GM21447 (cell line): ENCODE measurements at regions not wholly inside any gene's neighbourhood (a gene's known extent, or its start where the extent isn't known, plus 50 kb on each side); places are given as distances from the start of the nearest gene placed in this dataset.

ENCODE experiments used
- ATAC-seq: cut with Tn5 transposase; IDR thresholded peaks from one replicate; pipeline ENCODE4 v1.9.1; 2021; ENCODE audit not compliant: unreplicated experiment

- no peak for ATAC-seq
Measured at GRCh38 chr5:57857696-57858095, 375.1 kb upstream of the ACTBL2 start.

GRCh38 chr5:57855831-57856230 is 373.2 kb upstream of the ACTBL2 start:
- ATAC-seq, result no peak

- no peak for ATAC-seq
Measured at GRCh38 chr5:57853929-57854697, 371.5 kb upstream of the ACTBL2 start.

- no peak for ATAC-seq
Measured at GRCh38 chr5:57850109-57850508, 367.5 kb upstream of the ACTBL2 start.

GRCh38 chr5:57845025-57845424 is 362.4 kb upstream of the ACTBL2 start:
- ATAC-seq, result no peak

GRCh38 chr5:57844410-57844809 is 361.8 kb upstream of the ACTBL2 start:
- ATAC-seq, result no peak

- no peak for ATAC-seq
Measured at GRCh38 chr5:57843059-57843367, 360.4 kb upstream of the ACTBL2 start.

GRCh38 chr5:57842364-57843058 is 359.9 kb upstream of the ACTBL2 start:
- ATAC-seq, result no peak

- ATAC-seq, result no peak
Measured at GRCh38 chr5:57841676-57842363, 359.2 kb upstream of the ACTBL2 start.

- no peak for ATAC-seq
Measured at GRCh38 chr5:57839437-57840079, 356.9 kb upstream of the ACTBL2 start.

GRCh38 chr5:57839025-57839424 is 356.4 kb upstream of the ACTBL2 start:
- no peak for ATAC-seq

- no peak for ATAC-seq
Measured at GRCh38 chr5:57836921-57837320, 354.3 kb upstream of the ACTBL2 start.

- ATAC-seq, result no peak
Measured at GRCh38 chr5:57836331-57836730, 353.7 kb upstream of the ACTBL2 start.

- ATAC-seq, result no peak
Measured at GRCh38 chr5:57834829-57835608, 352.4 kb upstream of the ACTBL2 start.

- no peak for ATAC-seq
Measured at GRCh38 chr5:57833489-57833888, 350.9 kb upstream of the ACTBL2 start.

- ATAC-seq, result no peak
Measured at GRCh38 chr5:57832875-57833274, 350.3 kb upstream of the ACTBL2 start.

- no peak for ATAC-seq
Measured at GRCh38 chr5:57831932-57832331, 349.3 kb upstream of the ACTBL2 start.

- no peak for ATAC-seq
Measured at GRCh38 chr5:57831090-57831489, 348.5 kb upstream of the ACTBL2 start.

GRCh38 chr5:57828221-57828620 is 345.6 kb upstream of the ACTBL2 start:
- ATAC-seq, result no peak

- ATAC-seq, result no peak
Measured at GRCh38 chr5:57825031-57825686, 342.5 kb upstream of the ACTBL2 start.
